ENCODE measurements at regions not wholly inside any gene's neighbourhood (a gene's known extent, or its start where the extent isn't known, plus 50 kb on each side); places are given as distances from the start of the nearest gene placed in this dataset.

DNA sequence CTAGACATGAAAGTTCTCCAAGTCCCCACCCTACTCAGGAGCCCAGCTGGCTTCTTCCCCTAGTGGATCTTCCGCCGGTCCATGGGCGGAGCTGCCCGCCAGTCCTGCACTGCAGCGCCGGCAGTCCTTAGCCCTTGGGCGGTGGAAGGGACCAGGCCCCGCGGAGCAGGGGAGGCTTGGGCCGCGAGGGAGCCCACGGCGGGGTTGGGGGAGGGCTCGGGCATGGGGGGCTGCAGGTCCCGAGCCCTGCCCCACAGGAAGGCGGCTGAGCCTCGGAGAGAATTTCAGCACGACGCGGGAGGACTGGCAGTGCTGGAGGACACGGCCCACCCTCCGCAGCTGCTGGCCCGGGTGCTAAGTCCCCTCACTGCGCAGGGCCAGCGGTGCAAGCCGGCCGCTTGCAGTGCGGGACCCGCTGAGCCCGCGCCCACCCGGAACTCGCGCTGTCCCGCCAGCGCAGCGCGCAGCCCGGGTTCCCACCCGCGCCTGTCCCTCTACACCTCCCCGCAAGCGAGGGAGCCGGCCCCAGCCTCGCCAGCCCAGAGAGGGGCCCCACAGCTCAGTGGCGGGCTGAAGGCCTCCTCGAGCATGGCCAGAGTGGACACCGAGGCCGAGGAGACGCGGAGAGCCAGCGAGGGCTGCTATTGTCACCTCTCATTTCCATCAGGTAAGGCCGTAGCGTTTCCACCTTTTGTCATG, 1398.6 kb downstream of the MRPL39 start:
- Mint-ChIP-seq H3K4me1 (ENCODE audit: low read depth) (no peaks in the 10 kb centered on the region), H3K9me3 (no peaks in the 10 kb centered on the region), H3K36me3 (ENCODE audit: low read depth) (no peaks in the 10 kb centered on the region), H3K27ac (no peak overlapping the region), H3K4me3 (no peak overlapping the region), H3K27me3 (no peaks in the 10 kb centered on the region)

- no peak overlapping the region for H3K27ac Mint-ChIP-seq
- H3K36me3 Mint-ChIP-seq (ENCODE audit: low read depth) = no peaks in the 10 kb centered on the region
- H3K9me3 Mint-ChIP-seq = no peaks in the 10 kb centered on the region
- no peaks in the 10 kb centered on the region for H3K27me3 Mint-ChIP-seq
- H3K4me3 Mint-ChIP-seq = no peak overlapping the region
- H3K4me1 Mint-ChIP-seq (ENCODE audit: low read depth) = no peaks in the 10 kb centered on the region
Observed at GRCh38 chr21:24205319-24205718, 1402.0 kb downstream of the MRPL39 start.

DNA sequence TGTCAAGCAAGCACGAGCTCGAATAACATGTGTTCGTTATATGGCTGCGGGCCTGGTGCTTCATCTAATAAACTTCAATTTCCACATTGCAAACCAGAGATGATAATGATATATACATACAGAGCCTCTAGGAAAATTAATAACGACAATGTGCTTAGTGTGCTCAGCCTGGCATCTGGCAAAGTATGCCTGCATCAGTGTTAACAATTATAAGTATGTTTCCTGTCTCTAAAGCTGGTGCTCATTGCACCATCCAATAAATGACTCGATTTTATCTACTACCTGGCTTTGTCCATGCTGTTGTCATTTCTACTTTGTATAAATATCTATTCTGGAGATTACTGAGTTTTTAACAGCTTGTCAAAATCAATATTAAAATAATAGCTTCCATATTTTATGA, 1402.6 kb downstream of the MRPL39 start:
- no peak overlapping the region for H3K4me3 Mint-ChIP-seq
- H3K9me3 Mint-ChIP-seq = no peaks in the 10 kb centered on the region
- H3K4me1 Mint-ChIP-seq (ENCODE audit: low read depth) = no peaks in the 10 kb centered on the region
- no peak overlapping the region for H3K27ac Mint-ChIP-seq
- no peaks in the 10 kb centered on the region for H3K36me3 Mint-ChIP-seq (ENCODE audit: low read depth)
- no peaks in the 10 kb centered on the region for H3K27me3 Mint-ChIP-seq

DNA sequence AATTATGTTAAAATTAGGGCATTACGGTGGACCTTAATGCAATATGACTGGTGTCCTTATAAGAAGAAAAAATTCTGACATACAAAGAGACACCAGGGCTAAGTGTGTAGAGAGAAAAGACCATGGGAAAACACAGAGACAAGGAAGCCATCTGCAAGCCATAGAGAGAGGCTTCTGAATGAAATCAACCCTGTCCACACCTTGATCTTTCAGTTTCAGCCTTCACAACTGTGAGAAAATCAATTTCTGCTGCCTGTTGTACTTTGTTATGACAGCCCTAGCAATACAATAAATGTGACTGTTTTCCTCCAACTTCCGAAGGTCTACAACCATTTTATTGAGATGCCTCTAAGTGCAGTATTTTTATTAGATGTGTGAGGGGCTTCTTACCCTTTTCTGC, 1407.2 kb downstream of the MRPL39 start:
- Mint-ChIP-seq H3K36me3 (ENCODE audit: low read depth) (no peaks in the 10 kb centered on the region), H3K27ac (no peak overlapping the region), H3K9me3 (no peaks in the 10 kb centered on the region), H3K27me3 (no peaks in the 10 kb centered on the region), H3K4me3 (no peak overlapping the region), H3K4me1 (ENCODE audit: low read depth) (no peaks in the 10 kb centered on the region)

GRCh38 chr21:24197923-24198322, 1409.4 kb downstream of the MRPL39 start:
- H3K27ac Mint-ChIP-seq = no peak overlapping the region
- no peak overlapping the region for H3K4me3 Mint-ChIP-seq
- peaks cover 1% of the 10 kb centered on the region for H3K27me3 Mint-ChIP-seq
- H3K9me3 Mint-ChIP-seq = no peaks in the 10 kb centered on the region
- H3K36me3 Mint-ChIP-seq (ENCODE audit: low read depth) = no peaks in the 10 kb centered on the region
- H3K4me1 Mint-ChIP-seq (ENCODE audit: low read depth) = no peaks in the 10 kb centered on the region

- H3K4me3 Mint-ChIP-seq = no peak overlapping the region
- peaks cover 5% of the 10 kb centered on the region for H3K27me3 Mint-ChIP-seq
Observed at GRCh38 chr21:24197132-24197643, 1410.1 kb downstream of the MRPL39 start.

DNA sequence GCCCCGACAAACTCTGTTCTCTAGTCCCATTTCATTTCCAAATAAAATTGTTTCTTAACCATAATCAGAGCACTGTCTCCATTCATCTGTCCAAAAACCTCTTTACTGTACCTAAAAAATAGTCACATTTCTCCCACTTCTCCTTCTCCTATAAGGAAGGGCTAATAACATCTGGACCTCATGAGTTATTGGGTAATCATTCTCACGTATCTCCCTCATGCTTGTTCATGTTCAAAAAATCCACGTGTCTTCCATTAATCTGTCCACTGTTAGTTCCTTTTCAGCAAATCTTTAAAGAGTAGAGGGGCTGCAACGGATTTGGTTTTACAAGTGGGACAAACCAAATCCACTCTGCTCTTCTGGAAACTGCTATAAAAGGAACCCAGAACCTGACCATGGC, 1418.8 kb downstream of the MRPL39 start:
- H3K27ac Mint-ChIP-seq = no peak overlapping the region
- no peaks in the 10 kb centered on the region for H3K36me3 Mint-ChIP-seq (ENCODE audit: low read depth)
- no peaks in the 10 kb centered on the region for H3K9me3 Mint-ChIP-seq
- H3K27me3 Mint-ChIP-seq = peaks cover 5% of the 10 kb centered on the region
- no peak overlapping the region for H3K4me3 Mint-ChIP-seq
- no peaks in the 10 kb centered on the region for H3K4me1 Mint-ChIP-seq (ENCODE audit: low read depth)

More at GRCh38 chr21:24197132-24197643, 1410.1 kb downstream of the MRPL39 start:
- H3K27ac Mint-ChIP-seq = no peak overlapping the region
- H3K36me3 Mint-ChIP-seq (ENCODE audit: low read depth) = no peaks in the 10 kb centered on the region
- no peaks in the 10 kb centered on the region for H3K9me3 Mint-ChIP-seq
- H3K4me1 Mint-ChIP-seq (ENCODE audit: low read depth) = no peaks in the 10 kb centered on the region

- Mint-ChIP-seq H3K9me3 (peaks cover 8% of the 10 kb centered on the region), H3K27ac (no peak overlapping the region), H3K36me3 (ENCODE audit: low read depth) (no peaks in the 10 kb centered on the region), H3K27me3 (no peaks in the 10 kb centered on the region), H3K4me1 (ENCODE audit: low read depth) (no peaks in the 10 kb centered on the region), H3K4me3 (no peak overlapping the region)
Observed at GRCh38 chr21:24183077-24183476, 1424.2 kb downstream of the MRPL39 start.

- Mint-ChIP-seq H3K27me3 (no peaks in the 10 kb centered on the region), H3K9me3 (peaks cover 8% of the 10 kb centered on the region)
Observed at GRCh38 chr21:24179110-24179509, 1428.2 kb downstream of the MRPL39 start.

DNA sequence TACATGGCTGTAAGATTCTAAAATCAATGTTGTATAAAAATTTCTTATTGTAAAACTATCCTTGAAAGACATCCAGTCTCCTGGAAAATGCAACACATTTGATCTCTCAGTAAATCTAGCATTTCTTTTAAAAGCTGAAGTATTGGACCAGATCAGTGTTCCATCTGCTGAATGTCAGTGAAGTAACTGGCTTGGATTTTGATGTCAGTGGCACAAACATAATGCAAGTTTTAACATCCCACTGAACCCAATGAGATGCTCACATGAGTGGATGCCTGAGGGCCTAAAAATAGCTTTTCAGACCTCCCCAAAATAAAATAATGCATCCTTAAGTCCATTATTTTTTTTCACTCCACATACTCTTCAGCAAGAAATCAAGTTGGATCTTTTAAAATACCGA, 1432.2 kb downstream of the MRPL39 start:
- H3K9me3 Mint-ChIP-seq = peaks cover 8% of the 10 kb centered on the region
- no peaks in the 10 kb centered on the region for H3K27me3 Mint-ChIP-seq
- no peak overlapping the region for H3K4me3 Mint-ChIP-seq
- no peaks in the 10 kb centered on the region for H3K4me1 Mint-ChIP-seq (ENCODE audit: low read depth)
- H3K27ac Mint-ChIP-seq = no peak overlapping the region
- H3K36me3 Mint-ChIP-seq (ENCODE audit: low read depth) = no peaks in the 10 kb centered on the region

More at GRCh38 chr21:24179110-24179509, 1428.2 kb downstream of the MRPL39 start:
- H3K4me3 Mint-ChIP-seq = no peak overlapping the region
- H3K36me3 Mint-ChIP-seq (ENCODE audit: low read depth) = no peaks in the 10 kb centered on the region
- H3K27ac Mint-ChIP-seq = no peak overlapping the region
- no peaks in the 10 kb centered on the region for H3K4me1 Mint-ChIP-seq (ENCODE audit: low read depth)

DNA sequence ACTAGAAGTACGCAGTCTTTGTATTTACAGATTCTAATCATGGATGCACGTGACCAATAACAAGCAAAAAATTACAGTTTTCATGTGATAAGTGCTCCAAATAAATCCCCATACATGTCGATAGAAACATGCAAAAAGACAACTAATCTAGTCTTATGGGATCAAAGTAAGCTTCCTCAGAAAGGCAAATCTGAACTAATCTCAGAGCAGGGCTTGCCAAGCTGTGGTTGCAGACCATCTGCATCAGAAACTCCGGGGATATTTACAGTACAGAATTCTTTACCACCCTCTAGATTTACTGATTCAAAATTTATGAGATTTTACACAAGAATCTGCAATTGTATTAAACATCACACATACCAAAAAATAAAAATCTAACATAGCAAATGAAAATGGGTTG, 1435.5 kb downstream of the MRPL39 start:
- H3K27me3 Mint-ChIP-seq = no peaks in the 10 kb centered on the region
- H3K36me3 Mint-ChIP-seq (ENCODE audit: low read depth) = no peaks in the 10 kb centered on the region
- H3K27ac Mint-ChIP-seq = no peak overlapping the region
- H3K9me3 Mint-ChIP-seq = no peaks in the 10 kb centered on the region
- no peaks in the 10 kb centered on the region for H3K4me1 Mint-ChIP-seq (ENCODE audit: low read depth)
- no peak overlapping the region for H3K4me3 Mint-ChIP-seq

DNA sequence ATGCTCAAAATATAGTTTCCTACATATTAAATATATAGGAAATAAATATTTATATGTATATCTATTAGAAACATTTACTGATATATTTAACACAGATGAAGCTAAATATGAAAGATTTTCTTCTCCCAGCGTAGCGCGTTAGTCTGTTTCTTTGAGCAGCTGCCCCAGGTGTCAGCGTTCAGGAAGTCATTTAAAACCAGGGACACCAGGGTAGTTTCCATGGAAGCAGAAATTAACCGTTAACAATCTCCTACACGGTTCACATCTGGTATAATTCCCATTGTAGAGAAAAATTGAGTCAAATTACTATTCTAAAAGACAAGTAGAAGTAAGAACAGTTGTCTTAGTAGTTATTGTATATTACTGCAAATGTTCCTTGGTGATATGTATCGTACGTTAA, 1443.7 kb downstream of the MRPL39 start:
- H3K9me3 Mint-ChIP-seq = no peaks in the 10 kb centered on the region

DNA sequence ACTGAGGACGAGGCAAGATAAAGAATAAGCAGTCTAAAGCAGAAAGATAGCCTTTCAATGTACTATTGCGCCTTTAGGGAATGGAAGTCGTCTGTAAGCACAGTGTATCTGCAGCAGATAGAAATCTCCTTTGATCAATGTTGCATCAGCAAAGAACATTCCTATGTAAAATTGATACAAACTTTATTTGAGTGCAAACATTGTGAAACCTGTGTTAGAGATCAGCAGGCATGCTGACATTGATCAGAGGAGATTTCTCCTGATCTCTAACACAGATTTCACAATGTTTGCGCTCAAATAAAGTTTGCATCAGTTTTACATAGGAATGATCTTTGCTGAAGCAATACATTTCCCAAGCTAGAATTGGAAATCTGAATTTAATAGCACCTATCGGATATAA, 1446.8 kb downstream of the MRPL39 start:
- H3K27ac Mint-ChIP-seq = no peak overlapping the region
- no peak overlapping the region for H3K4me3 Mint-ChIP-seq
- H3K4me1 Mint-ChIP-seq (ENCODE audit: low read depth) = no peaks in the 10 kb centered on the region
- H3K36me3 Mint-ChIP-seq (ENCODE audit: low read depth) = no peaks in the 10 kb centered on the region
- H3K27me3 Mint-ChIP-seq = no peaks in the 10 kb centered on the region
- no peaks in the 10 kb centered on the region for H3K9me3 Mint-ChIP-seq

More for the DNA sequence above, 1443.7 kb downstream of the MRPL39 start:
- Mint-ChIP-seq H3K4me3 (no peak overlapping the region), H3K27me3 (no peaks in the 10 kb centered on the region), H3K4me1 (ENCODE audit: low read depth) (no peaks in the 10 kb centered on the region), H3K36me3 (ENCODE audit: low read depth) (no peaks in the 10 kb centered on the region), H3K27ac (no peak overlapping the region)

- H3K36me3 Mint-ChIP-seq (ENCODE audit: low read depth) = no peaks in the 10 kb centered on the region
- H3K27ac Mint-ChIP-seq = no peak overlapping the region
- H3K4me3 Mint-ChIP-seq = no peak overlapping the region
- no peaks in the 10 kb centered on the region for H3K27me3 Mint-ChIP-seq
- no peaks in the 10 kb centered on the region for H3K4me1 Mint-ChIP-seq (ENCODE audit: low read depth)
- H3K9me3 Mint-ChIP-seq = no peaks in the 10 kb centered on the region
Observed at GRCh38 chr21:24153137-24153536, 1454.1 kb downstream of the MRPL39 start.

DNA sequence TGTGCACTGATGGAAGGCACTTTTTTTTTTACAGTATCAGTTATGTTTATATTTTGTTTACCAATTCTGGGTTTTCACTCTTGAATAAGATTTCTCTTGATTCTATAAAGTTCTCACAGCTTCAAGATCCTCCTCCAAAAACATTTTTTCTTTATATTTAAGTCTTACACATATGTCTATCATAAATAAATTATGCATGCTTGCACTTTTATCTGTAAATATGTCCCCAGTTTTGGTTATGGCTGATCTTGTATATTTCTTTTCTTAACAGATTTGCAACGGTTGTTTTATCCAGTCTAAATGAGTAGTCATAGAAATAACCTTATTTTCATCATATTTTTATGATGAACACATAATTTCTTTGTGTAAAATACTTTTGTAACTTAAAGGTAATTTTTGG, 1456.5 kb downstream of the MRPL39 start:
- no peaks in the 10 kb centered on the region for H3K36me3 Mint-ChIP-seq (ENCODE audit: low read depth)

GRCh38 chr21:24148461-24148860, 1458.8 kb downstream of the MRPL39 start:
- Mint-ChIP-seq H3K4me3 (no peak overlapping the region), H3K36me3 (ENCODE audit: low read depth) (no peaks in the 10 kb centered on the region), H3K27ac (no peak overlapping the region), H3K4me1 (ENCODE audit: low read depth) (no peaks in the 10 kb centered on the region), H3K27me3 (no peaks in the 10 kb centered on the region), H3K9me3 (no peaks in the 10 kb centered on the region)

More for the DNA sequence above, 1456.5 kb downstream of the MRPL39 start:
- H3K9me3 Mint-ChIP-seq = no peaks in the 10 kb centered on the region
- no peak overlapping the region for H3K27ac Mint-ChIP-seq
- no peaks in the 10 kb centered on the region for H3K27me3 Mint-ChIP-seq
- no peak overlapping the region for H3K4me3 Mint-ChIP-seq
- no peaks in the 10 kb centered on the region for H3K4me1 Mint-ChIP-seq (ENCODE audit: low read depth)

All from stimulated activated naive CD8-positive, alpha-beta T cell treated with anti-CD3 and anti-CD28 coated beads, Interleukin-15, Interleukin-2, amounts not matched to agents 100 ng/mL and 50 ng/mL, for 24 hours (primary cell).